Type B pancreatic cell (in vitro differentiated cells): ENCODE measurements at regions not wholly inside any gene's neighbourhood (a gene's known extent, or its start where the extent isn't known, plus 50 kb on each side); places are given as distances from the start of the nearest gene placed in this dataset.

Experiments
- DNase-seq: peaks from one replicate; pipeline ENCODE4 v3.0.0; 2021; ENCODE audit warnings: mixed read lengths; ENCODE audit not compliant: unreplicated experiment; ENCODE audit errors: extremely low spot score
- H3K27ac Mint-ChIP-seq: 2 replicates; pipeline ENCODE4 v1.8.0; 2021; ENCODE audit warnings: mild to moderate bottlenecking, mixed read lengths
- H3K27me3 Mint-ChIP-seq: 2 replicates; pipeline ENCODE4 v1.8.0; 2021; ENCODE audit warnings: mixed read lengths
- H3K36me3 Mint-ChIP-seq: 2 replicates; pipeline ENCODE4 v1.8.0; 2021; ENCODE audit warnings: mixed read lengths
- H3K4me1 Mint-ChIP-seq: one replicate; pipeline ENCODE4 v1.8.0; 2021; ENCODE audit warnings: mixed read lengths; ENCODE audit not compliant: unreplicated experiment
- H3K4me3 Mint-ChIP-seq: 2 replicates; pipeline ENCODE4 v1.8.0; 2021; ENCODE audit warnings: mild to moderate bottlenecking, mixed read lengths
- H3K9me3 Mint-ChIP-seq: 2 replicates; pipeline ENCODE4 v1.8.0; 2021; ENCODE audit warnings: mixed read lengths
- CTCF ChIP-seq: fragments of 200-600 bp; sonication (generic); conservative IDR thresholded peaks from 2 replicates; pipeline ENCODE4 v1.5.0; 2021; ENCODE audit warnings: antibody characterized with exemption, mild to moderate bottlenecking

- H3K9me3 Mint-ChIP-seq: no peaks in the 10 kb centered on the region
- no peaks in the 10 kb centered on the region for H3K4me1 Mint-ChIP-seq
- peak; percentile 45 for TF ChIP-seq CTCF
- no peaks in the 10 kb centered on the region for H3K36me3 Mint-ChIP-seq
- DNase-seq: no peak
- no peak overlapping the region for H3K4me3 Mint-ChIP-seq
- peaks cover 9% of the 10 kb centered on the region for H3K27me3 Mint-ChIP-seq
- H3K27ac Mint-ChIP-seq: no peak overlapping the region
Observed at GRCh38 chr6:159118924-159119323, 50.3 kb upstream of the FNDC1 start.

- Mint-ChIP-seq H3K4me3 (no peak overlapping the region), H3K4me1 (no peaks in the 10 kb centered on the region), H3K27ac (no peak overlapping the region), H3K36me3 (no peaks in the 10 kb centered on the region), H3K9me3 (no peaks in the 10 kb centered on the region), H3K27me3 (peaks cover 9% of the 10 kb centered on the region)
- no peak for DNase-seq
- TF ChIP-seq CTCF: no peak
Observed at GRCh38 chr6:159117563-159117962, 51.6 kb upstream of the FNDC1 start.

- Mint-ChIP-seq H3K36me3 (no peaks in the 10 kb centered on the region), H3K4me3 (no peak overlapping the region), H3K27me3 (peaks cover 9% of the 10 kb centered on the region), H3K27ac (no peak overlapping the region), H3K4me1 (no peaks in the 10 kb centered on the region), H3K9me3 (no peaks in the 10 kb centered on the region)
- no peak for TF ChIP-seq CTCF
- DNase-seq: no peak
Observed at GRCh38 chr6:159117046-159117445, 52.2 kb upstream of the FNDC1 start.

- Mint-ChIP-seq H3K36me3 (no peaks in the 10 kb centered on the region), H3K27ac (no peak overlapping the region), H3K27me3 (peaks cover 9% of the 10 kb centered on the region), H3K9me3 (no peaks in the 10 kb centered on the region), H3K4me1 (no peaks in the 10 kb centered on the region), H3K4me3 (no peak overlapping the region)
- DNase-seq: no peak
- TF ChIP-seq CTCF: no peak
Observed at GRCh38 chr6:159116343-159116742, 52.9 kb upstream of the FNDC1 start.

GRCh38 chr6:159114569-159114968 lies 54.6 kb upstream of the FNDC1 start:
- Mint-ChIP-seq H3K4me3 (no peak overlapping the region), H3K36me3 (no peaks in the 10 kb centered on the region), H3K9me3 (no peaks in the 10 kb centered on the region), H3K27ac (no peak overlapping the region), H3K4me1 (peaks cover 4% of the 10 kb centered on the region), H3K27me3 (peaks cover 6% of the 10 kb centered on the region)
- TF ChIP-seq CTCF: no peak
- DNase-seq: no peak

GRCh38 chr6:159113223-159113622 lies 56.0 kb upstream of the FNDC1 start:
- Mint-ChIP-seq H3K9me3 (no peaks in the 10 kb centered on the region), H3K27me3 (peaks cover 3% of the 10 kb centered on the region), H3K36me3 (no peaks in the 10 kb centered on the region), H3K27ac (no peak overlapping the region), H3K4me3 (no peak overlapping the region), H3K4me1 (peaks cover 4% of the 10 kb centered on the region)
- TF ChIP-seq CTCF: no peak
- DNase-seq: no peak
